T-helper 1 cell treated with Interleukin-12 subunit alpha and Interleukin-12 subunit beta and Interleukin-4 antibody, amounts not matched to agents 30 μg/mL and 1 μg/mL, for 36 hours (primary cell): ENCODE measurements at regions not wholly inside any gene's neighbourhood (a gene's known extent, or its start where the extent isn't known, plus 50 kb on each side); places are given as distances from the start of the nearest gene placed in this dataset.

Experiments used
- H3K27ac Mint-ChIP-seq: one replicate; pipeline ENCODE4 v1.8.0; 2021; ENCODE audit warnings: mild to moderate bottlenecking, mixed read lengths
- H3K27me3 Mint-ChIP-seq: one replicate; pipeline ENCODE4 v1.8.0; 2021; ENCODE audit warnings: low read depth, mixed read lengths
- H3K36me3 Mint-ChIP-seq: one replicate; pipeline ENCODE4 v1.8.0; 2021; ENCODE audit warnings: low read depth, mixed read lengths
- H3K4me1 Mint-ChIP-seq: one replicate; pipeline ENCODE4 v1.8.0; 2021; ENCODE audit warnings: low read depth, mixed read lengths
- H3K4me3 Mint-ChIP-seq: one replicate; pipeline ENCODE4 v1.8.0; 2021; ENCODE audit warnings: mild to moderate bottlenecking, moderate library complexity, mixed read lengths
- H3K9me3 Mint-ChIP-seq: one replicate; pipeline ENCODE4 v1.8.0; 2021; ENCODE audit warnings: mixed read lengths

- peaks cover 9% of the 10 kb centered on the region for H3K9me3 Mint-ChIP-seq
- no peak overlapping the region for H3K27ac Mint-ChIP-seq
- no peaks in the 10 kb centered on the region for H3K36me3 Mint-ChIP-seq
- no peaks in the 10 kb centered on the region for H3K4me1 Mint-ChIP-seq
- H3K27me3 Mint-ChIP-seq, result peaks cover 31% of the 10 kb centered on the region
- H3K4me3 Mint-ChIP-seq, result no peak overlapping the region
These were observed 112.4 kb upstream of the ATXN1 start for GRCh38 chr6:16873698-16874097.

DNA sequence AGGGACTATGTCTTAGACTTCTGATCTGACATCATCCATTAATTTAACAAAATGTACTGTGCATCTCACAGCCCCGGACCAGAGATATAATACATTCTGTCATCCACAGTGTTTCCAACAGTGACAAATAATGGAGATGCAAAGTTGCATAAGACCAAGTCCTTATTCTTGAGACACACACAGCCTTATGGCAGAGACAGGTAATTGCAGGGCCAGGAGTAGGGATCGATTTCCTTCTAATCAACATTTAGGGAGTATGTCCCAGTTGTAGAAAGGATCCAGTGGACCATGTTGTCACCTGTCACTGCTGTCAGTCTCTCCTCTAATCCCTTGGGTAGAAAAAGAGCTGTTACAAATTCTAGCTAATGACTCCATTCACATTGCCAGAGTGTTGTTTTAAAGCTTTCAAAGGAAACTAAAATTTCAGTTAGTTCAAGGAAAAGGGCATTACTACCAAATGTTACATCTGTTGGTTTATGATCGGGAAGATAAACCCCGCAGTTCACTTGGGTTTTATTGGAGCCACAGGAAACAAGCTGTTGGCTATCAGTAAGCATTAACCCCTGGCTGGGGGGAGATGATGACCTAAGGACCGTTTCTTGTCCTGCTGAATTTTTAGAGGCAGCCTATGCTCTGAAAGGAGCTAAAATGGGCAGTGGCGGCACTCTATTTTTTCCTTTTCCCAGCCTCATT is 111.4 kb upstream of the ATXN1 start:
- Mint-ChIP-seq H3K27me3 (peaks cover 39% of the 10 kb centered on the region), H3K9me3 (peaks cover 9% of the 10 kb centered on the region), H3K4me1 (no peaks in the 10 kb centered on the region), H3K4me3 (no peak overlapping the region), H3K36me3 (no peaks in the 10 kb centered on the region), H3K27ac (no peak overlapping the region)

DNA sequence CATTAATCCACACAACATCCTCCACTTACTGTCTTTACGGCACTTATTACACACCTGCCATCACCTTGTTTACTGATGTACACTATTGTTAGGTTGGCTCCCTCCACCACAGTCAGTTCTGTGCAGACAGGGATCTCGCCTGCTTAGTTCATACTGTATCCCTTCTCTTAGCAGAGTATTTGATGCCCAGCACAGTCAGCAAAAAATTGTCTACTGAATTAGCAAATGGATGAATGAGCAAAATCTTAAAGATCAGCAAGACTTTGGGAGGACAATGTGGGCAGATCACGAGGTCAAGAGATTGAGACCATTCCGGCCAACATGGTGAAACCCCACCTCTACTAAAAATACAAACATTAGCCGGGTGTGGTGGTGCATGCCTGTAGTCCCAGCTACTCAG is 109.8 kb upstream of the ATXN1 start:
- H3K27ac Mint-ChIP-seq, result no peak overlapping the region
- no peaks in the 10 kb centered on the region for H3K36me3 Mint-ChIP-seq
- no peak overlapping the region for H3K4me3 Mint-ChIP-seq
- H3K9me3 Mint-ChIP-seq, result no peaks in the 10 kb centered on the region
- H3K27me3 Mint-ChIP-seq, result peaks cover 42% of the 10 kb centered on the region
- no peaks in the 10 kb centered on the region for H3K4me1 Mint-ChIP-seq

GRCh38 chr6:16868968-16869367 is 107.7 kb upstream of the ATXN1 start:
- H3K27ac Mint-ChIP-seq, result no peak overlapping the region
- H3K36me3 Mint-ChIP-seq, result no peaks in the 10 kb centered on the region
- no peaks in the 10 kb centered on the region for H3K4me1 Mint-ChIP-seq
- no peaks in the 10 kb centered on the region for H3K9me3 Mint-ChIP-seq
- H3K27me3 Mint-ChIP-seq, result peaks cover 34% of the 10 kb centered on the region
- no peak overlapping the region for H3K4me3 Mint-ChIP-seq

GRCh38 chr6:16857969-16858592 is 96.8 kb upstream of the ATXN1 start:
- Mint-ChIP-seq H3K36me3 (no peaks in the 10 kb centered on the region), H3K9me3 (peaks cover 12% of the 10 kb centered on the region), H3K27me3 (peaks cover 19% of the 10 kb centered on the region), H3K4me3 (no peak overlapping the region), H3K4me1 (peaks cover 4% of the 10 kb centered on the region), H3K27ac (no peak overlapping the region)

GRCh38 chr6:16855460-16855859 is 94.2 kb upstream of the ATXN1 start:
- peaks cover 15% of the 10 kb centered on the region for H3K4me1 Mint-ChIP-seq
- no peak overlapping the region for H3K27ac Mint-ChIP-seq
- no peak overlapping the region for H3K4me3 Mint-ChIP-seq
- H3K27me3 Mint-ChIP-seq, result peaks cover 30% of the 10 kb centered on the region
- no peaks in the 10 kb centered on the region for H3K36me3 Mint-ChIP-seq
- peaks cover 12% of the 10 kb centered on the region for H3K9me3 Mint-ChIP-seq

DNA sequence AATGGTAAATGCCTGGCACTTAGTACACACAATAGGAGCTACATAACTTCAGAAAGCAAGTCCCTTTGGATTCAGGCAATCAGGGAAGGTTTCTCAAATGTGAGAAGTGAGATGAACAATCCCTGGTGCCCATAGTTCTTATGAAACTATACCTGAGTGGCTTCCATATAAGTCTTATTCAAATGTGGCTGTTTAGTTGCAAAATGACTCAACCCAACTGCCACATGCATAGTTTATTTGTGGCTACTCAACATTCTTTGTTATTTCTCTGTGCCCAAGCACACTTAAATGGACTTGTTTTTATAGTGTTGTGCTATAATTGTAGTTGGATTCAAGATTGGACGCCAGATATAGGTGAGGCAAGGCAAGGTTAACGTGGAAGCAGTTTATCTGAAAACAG is 93.7 kb upstream of the ATXN1 start:
- Mint-ChIP-seq H3K4me1 (peaks cover 17% of the 10 kb centered on the region), H3K36me3 (no peaks in the 10 kb centered on the region), H3K4me3 (no peak overlapping the region), H3K27ac (no peak overlapping the region), H3K9me3 (peaks cover 12% of the 10 kb centered on the region), H3K27me3 (peaks cover 31% of the 10 kb centered on the region)

DNA sequence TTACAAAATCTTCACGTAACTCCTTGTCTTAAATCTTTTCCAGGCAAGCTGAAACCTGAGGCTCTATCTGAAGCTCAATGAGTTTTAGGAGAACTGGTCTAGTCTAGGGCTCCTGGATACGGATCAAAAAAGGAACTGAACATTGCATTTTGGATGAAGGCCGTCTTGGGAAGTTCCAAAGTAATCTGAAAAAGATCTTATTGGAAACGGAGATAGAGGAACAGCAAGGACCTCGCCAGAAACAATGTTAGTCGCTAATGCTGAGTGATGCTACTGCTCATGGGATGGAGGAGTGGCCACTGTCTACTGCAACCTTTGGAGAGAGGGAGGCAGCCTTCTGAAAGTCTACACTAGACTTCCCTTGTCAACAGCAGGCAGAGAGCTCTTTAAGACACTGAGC is 91.4 kb upstream of the ATXN1 start:
- H3K4me1 Mint-ChIP-seq, result peaks cover 29% of the 10 kb centered on the region

GRCh38 chr6:16851758-16852157 is 90.5 kb upstream of the ATXN1 start:
- Mint-ChIP-seq H3K27ac (no peak overlapping the region), H3K27me3 (peaks cover 32% of the 10 kb centered on the region), H3K4me1 (peaks cover 29% of the 10 kb centered on the region), H3K9me3 (no peaks in the 10 kb centered on the region), H3K4me3 (no peak overlapping the region), H3K36me3 (no peaks in the 10 kb centered on the region)

More for the DNA sequence above, 91.4 kb upstream of the ATXN1 start:
- Mint-ChIP-seq H3K27ac (no peak overlapping the region), H3K27me3 (peaks cover 32% of the 10 kb centered on the region), H3K4me3 (no peak overlapping the region), H3K9me3 (peaks cover 1% of the 10 kb centered on the region), H3K36me3 (no peaks in the 10 kb centered on the region)

- Mint-ChIP-seq H3K27me3 (peaks cover 32% of the 10 kb centered on the region), H3K4me1 (peaks cover 29% of the 10 kb centered on the region), H3K4me3 (no peak overlapping the region), H3K36me3 (no peaks in the 10 kb centered on the region), H3K9me3 (no peaks in the 10 kb centered on the region), H3K27ac (no peak overlapping the region)
These were observed 89.8 kb upstream of the ATXN1 start for GRCh38 chr6:16851044-16851540.

DNA sequence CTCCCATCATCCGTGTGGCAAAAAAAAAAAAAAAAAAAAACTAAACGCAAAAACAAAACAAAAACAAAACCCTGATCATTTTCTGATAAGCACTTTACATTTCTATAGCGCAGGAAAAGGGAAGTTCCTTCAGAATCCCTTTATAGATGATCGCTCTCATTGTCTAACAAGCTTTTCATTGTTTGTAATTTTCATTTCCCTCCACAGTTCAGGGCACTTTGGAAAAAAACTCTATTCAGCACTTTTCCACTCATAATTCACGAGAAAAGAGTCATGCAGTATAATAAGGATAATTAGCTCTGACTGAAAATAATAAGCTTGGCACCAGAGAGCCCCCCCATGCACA is 89.4 kb upstream of the ATXN1 start:
- no peaks in the 10 kb centered on the region for H3K36me3 Mint-ChIP-seq
- peaks cover 29% of the 10 kb centered on the region for H3K27me3 Mint-ChIP-seq
- no peak overlapping the region for H3K27ac Mint-ChIP-seq
- no peak overlapping the region for H3K4me3 Mint-ChIP-seq
- H3K9me3 Mint-ChIP-seq, result no peaks in the 10 kb centered on the region
- peaks cover 29% of the 10 kb centered on the region for H3K4me1 Mint-ChIP-seq

GRCh38 chr6:16849988-16850680 is 88.9 kb upstream of the ATXN1 start:
- peaks cover 26% of the 10 kb centered on the region for H3K4me1 Mint-ChIP-seq
- H3K36me3 Mint-ChIP-seq, result no peaks in the 10 kb centered on the region
- H3K9me3 Mint-ChIP-seq, result no peaks in the 10 kb centered on the region
- H3K4me3 Mint-ChIP-seq, result no peak overlapping the region
- no peak overlapping the region for H3K27ac Mint-ChIP-seq
- peaks cover 25% of the 10 kb centered on the region for H3K27me3 Mint-ChIP-seq

DNA sequence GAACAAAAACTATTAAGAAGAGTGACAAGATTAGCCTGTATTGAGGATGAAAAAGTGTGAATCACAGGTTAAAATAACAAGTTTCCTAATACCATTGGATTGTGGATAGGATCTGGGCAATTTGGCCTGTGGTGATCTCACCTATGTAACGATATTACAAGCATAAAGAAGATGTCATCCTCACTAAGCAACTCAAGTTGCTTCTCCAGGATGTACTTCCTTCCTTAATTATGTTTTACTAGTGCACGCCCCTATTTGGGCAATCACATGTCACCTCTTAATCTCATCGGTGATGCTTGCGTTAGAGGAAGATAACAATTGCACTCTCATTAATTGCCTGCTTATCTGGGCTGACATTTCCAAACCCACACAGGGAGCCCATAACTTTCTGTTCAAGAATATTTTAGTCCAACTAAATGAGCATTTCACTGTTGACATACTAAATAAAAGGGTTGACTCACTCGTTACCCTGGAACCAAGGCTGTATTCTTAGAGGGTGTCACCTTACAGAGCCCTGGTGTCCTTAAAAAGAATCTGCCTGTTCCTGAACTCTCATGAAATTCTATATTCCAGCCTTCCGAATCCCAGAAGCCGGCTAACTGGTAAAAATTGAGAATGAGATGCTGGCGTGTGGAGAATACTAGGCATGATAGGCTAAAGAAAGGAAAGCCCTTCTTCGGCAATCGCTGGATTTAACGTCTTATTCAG is 88.2 kb upstream of the ATXN1 start:
- Mint-ChIP-seq H3K36me3 (no peaks in the 10 kb centered on the region), H3K27me3 (peaks cover 24% of the 10 kb centered on the region), H3K4me1 (peaks cover 25% of the 10 kb centered on the region), H3K4me3 (no peak overlapping the region), H3K27ac (no peak overlapping the region), H3K9me3 (no peaks in the 10 kb centered on the region)

DNA sequence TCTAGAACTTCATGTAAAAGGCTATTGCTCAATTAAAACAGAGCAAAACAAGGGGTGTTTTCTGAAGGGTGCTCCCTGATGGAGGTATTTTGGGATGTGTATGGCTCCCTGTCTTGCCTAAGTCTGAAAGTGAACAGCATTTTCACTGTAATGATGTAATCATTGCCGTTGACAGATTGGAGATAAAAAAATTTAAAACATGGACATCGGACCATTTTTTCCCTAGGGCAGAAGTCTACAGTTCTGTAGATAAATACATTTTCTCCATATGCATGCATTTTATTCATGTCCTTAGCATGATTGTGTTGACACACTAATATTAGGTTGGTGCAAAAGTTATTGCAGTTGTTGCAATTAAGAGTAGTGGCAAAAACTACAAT is 85.1 kb upstream of the ATXN1 start:
- Mint-ChIP-seq H3K27ac (no peak overlapping the region), H3K36me3 (no peaks in the 10 kb centered on the region), H3K9me3 (no peaks in the 10 kb centered on the region), H3K27me3 (peaks cover 34% of the 10 kb centered on the region), H3K4me1 (peaks cover 20% of the 10 kb centered on the region), H3K4me3 (no peak overlapping the region)
